ENCODE measurements at regions not wholly inside any gene's neighbourhood (a gene's known extent, or its start where the extent isn't known, plus 50 kb on each side); places are given as distances from the start of the nearest gene placed in this dataset.

GRCh38 chr1:5644281-5645134 lies 347.7 kb downstream of the NPHP4 start:
- TF ChIP-seq NFRKB (IDR thresholded peaks at IDR 0.05), result no peak
- no peak for TF ChIP-seq SP1 (IDR thresholded peaks at IDR 0.05)
- no peak for TF ChIP-seq FOXK2 (IDR thresholded peaks at IDR 0.05)
- TF ChIP-seq BHLHE40 (IDR thresholded peaks at IDR 0.05; ENCODE audit: borderline replicate concordance), result no peak
- no peak for TF ChIP-seq ELF4 (IDR thresholded peaks at IDR 0.05)
- TF ChIP-seq TARDBP (IDR thresholded peaks at IDR 0.05), result no peak
- TF ChIP-seq SUZ12 (IDR thresholded peaks at IDR 0.05), result no peak
- TF ChIP-seq CTBP1 (IDR thresholded peaks at IDR 0.05; ENCODE audit: borderline replicate concordance), result no peak

All from HEK293T (cell line).